Ovary (tissue), 7 donors: ENCODE measurements at regions not wholly inside any gene's neighbourhood (a gene's known extent, or its start where the extent isn't known, plus 50 kb on each side); places are given as distances from the start of the nearest gene placed in this dataset.

ENCODE experiments used
- DNase-seq, 5 donors: peaks; one replicate each; pipeline ENCODE4 v3.0.0-alpha.2; 2019 to 2020
- H3K27ac ChIP-seq, 2 donors: fragments of 200-600 bp; one replicate each; pipeline versions ENCODE4 v1.5.1 to v1.8.0; 2019 to 2022
- H3K27me3 ChIP-seq: fragments of 200-600 bp; one replicate; pipeline ENCODE4 v1.8.0; 2022
- H3K36me3 ChIP-seq: fragments of 200-600 bp; sonication (generic); one replicate; pipeline ENCODE4 v1.5.1; 2019
- H3K4me1 ChIP-seq: one replicate; pipeline ENCODE4 v1.8.1; 2013; ENCODE audit warnings: mild to moderate bottlenecking, moderate library complexity; ENCODE audit not compliant: insufficient read depth
- H3K4me3 ChIP-seq: fragments of 200-600 bp; sonication (generic); one replicate; pipeline ENCODE4 v1.5.1; 2017
- H3K9me3 ChIP-seq, 2 donors: fragments of 200-600 bp in 1 of 2; sonication (generic) in 1 of 2; one replicate each; pipeline versions ENCODE4 v1.5.1 to v1.8.1; 2013 to 2019; ENCODE audit warnings: mild to moderate bottlenecking in 1 of 2, moderate library complexity in 1 of 2
- EP300 ChIP-seq: sonication (generic); formaldehyde crosslinking; IDR thresholded peaks from one replicate; pipeline ENCODE4 v1.6.1; 2017; ENCODE audit warnings: antibody characterized with exemption
- POLR2A ChIP-seq: fragments of 450-650 bp; IDR thresholded peaks from one replicate; pipeline ENCODE4 v1.6.1; 2017; ENCODE audit warnings: antibody characterized with exemption, mild to moderate bottlenecking, moderate library complexity
- WGBS, 3 donors: extraction: QIAGEN DNeasy Blood & Tissue Kit in 1 of 3; methylation state at CpG; one replicate each; pipeline versions ENCODE4 v1.1.5 to v1.1.7; 2013 to 2017; 5-methylcytosine and 5-hydroxymethylcytosine counted together
- intact Hi-C, 4 donors: fragments of 100-400 bp; cut with DNase I; formaldehyde crosslinking; loops; one replicate each; pipeline versions ENCODE4 v1.11.0 to v1.15.1; 2022 to 2023
- TF ChIP-seq, protein P1 (sequence below), 3 donors: fragments of 450-650 bp in 2 of 3; fragments of 200-600 bp in 1 of 3; IDR thresholded peaks; one replicate each; pipeline versions ENCODE4 v1.5.1 to v1.8.0; 2016 to 2022; ENCODE audit warnings: antibody characterized with exemption in 3 of 3, mild to moderate bottlenecking in 1 of 3
- donor health status: DM: no; HTN: no; CAD: no; lungs with moderate emphysema.
- donor health status: DM: no; HTN: no; CAD: no.
- donor health status: Bipolar disorder and iron deficiency.
- donor health status: DM: no; HTN: no; CAD: no.
- donor health status: DM: yes; HTN: yes; CAD: no.

DNA sequence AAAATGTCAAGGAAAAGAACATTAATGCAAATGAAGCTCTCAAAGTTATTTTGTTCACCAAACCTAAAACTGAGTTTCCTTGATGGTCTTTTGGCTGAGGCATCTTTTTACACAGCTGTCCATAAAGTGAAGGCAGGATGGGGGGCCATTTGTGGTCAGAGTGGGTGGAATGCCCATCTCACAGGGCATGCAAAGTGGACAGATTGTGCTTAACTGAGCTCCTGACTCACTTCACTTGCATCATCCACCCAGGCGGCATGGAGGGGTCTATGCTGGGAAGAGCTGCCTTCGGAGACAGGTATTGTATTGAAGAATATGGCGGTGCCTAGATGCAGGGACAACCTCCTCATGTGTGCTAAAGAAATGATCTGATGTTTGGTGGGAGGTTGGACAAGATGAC, 905.3 kb downstream of the KCNMA1 start:
- intact Hi-C loops = no loop called here
- Histone ChIP-seq H3K9me3 (no peaks in the 10 kb centered on the region), H3K4me1 (no peaks in the 10 kb centered on the region), H3K4me3 (no peak overlapping the region), H3K27ac (no peak overlapping the region), H3K27me3 (no peaks in the 10 kb centered on the region), H3K36me3 (no peaks in the 10 kb centered on the region)
- 92 to 94% (median 93%) methylated on average over 3 of the region's 3 CpGs for WGBS, 3 donors
- DNase-seq = no peak
- no peak for TF ChIP-seq EP300
- TF ChIP-seq, protein P1, sequence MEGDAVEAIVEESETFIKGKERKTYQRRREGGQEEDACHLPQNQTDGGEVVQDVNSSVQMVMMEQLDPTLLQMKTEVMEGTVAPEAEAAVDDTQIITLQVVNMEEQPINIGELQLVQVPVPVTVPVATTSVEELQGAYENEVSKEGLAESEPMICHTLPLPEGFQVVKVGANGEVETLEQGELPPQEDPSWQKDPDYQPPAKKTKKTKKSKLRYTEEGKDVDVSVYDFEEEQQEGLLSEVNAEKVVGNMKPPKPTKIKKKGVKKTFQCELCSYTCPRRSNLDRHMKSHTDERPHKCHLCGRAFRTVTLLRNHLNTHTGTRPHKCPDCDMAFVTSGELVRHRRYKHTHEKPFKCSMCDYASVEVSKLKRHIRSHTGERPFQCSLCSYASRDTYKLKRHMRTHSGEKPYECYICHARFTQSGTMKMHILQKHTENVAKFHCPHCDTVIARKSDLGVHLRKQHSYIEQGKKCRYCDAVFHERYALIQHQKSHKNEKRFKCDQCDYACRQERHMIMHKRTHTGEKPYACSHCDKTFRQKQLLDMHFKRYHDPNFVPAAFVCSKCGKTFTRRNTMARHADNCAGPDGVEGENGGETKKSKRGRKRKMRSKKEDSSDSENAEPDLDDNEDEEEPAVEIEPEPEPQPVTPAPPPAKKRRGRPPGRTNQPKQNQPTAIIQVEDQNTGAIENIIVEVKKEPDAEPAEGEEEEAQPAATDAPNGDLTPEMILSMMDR (IDR thresholded peaks at IDR 0.05) = no peak
- no peak for TF ChIP-seq POLR2A

DNA sequence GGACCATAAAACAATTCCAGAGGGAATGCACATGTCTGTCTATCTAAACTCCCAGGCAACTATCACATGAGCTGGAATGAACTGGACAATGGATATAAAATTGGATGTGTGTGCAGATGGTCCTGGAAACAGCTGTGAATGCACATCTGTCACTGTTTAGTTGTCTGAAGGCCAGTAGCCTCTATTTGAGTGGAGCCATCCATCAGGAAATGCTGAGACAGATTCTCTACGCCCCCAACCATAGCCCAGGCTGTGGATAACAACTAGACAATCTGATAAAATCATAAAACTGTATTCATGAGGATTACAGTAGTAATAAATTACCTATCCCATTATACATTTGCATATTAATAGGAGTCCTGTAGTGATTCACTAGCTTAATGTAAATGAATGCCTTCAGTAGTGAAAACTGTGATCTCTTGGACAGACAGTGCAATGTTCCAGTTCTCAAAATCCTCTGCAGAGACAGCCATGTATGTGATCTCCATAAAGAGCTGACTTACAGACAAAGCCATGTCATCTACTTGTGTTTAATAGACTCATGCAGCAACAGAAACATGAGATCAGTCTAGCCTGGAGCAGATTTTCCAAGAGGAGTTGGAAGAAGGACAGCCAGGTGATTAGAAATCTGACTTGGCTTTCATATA, 907.6 kb downstream of the KCNMA1 start:
- Histone ChIP-seq H3K9me3 (no peaks in the 10 kb centered on the region), H3K4me3 (no peak overlapping the region), H3K4me1 (no peaks in the 10 kb centered on the region), H3K27ac (no peak overlapping the region), H3K27me3 (no peaks in the 10 kb centered on the region), H3K36me3 (no peaks in the 10 kb centered on the region)
- no peak for DNase-seq
- intact Hi-C loops = no loop called here
- 25 to 40% (median 33%) methylated on average over 1 of the region's 1 CpG for WGBS, 3 donors
- no peak for TF ChIP-seq EP300
- no peak for TF ChIP-seq POLR2A
- TF ChIP-seq, protein P1 (IDR thresholded peaks at IDR 0.05) = no peak

DNA sequence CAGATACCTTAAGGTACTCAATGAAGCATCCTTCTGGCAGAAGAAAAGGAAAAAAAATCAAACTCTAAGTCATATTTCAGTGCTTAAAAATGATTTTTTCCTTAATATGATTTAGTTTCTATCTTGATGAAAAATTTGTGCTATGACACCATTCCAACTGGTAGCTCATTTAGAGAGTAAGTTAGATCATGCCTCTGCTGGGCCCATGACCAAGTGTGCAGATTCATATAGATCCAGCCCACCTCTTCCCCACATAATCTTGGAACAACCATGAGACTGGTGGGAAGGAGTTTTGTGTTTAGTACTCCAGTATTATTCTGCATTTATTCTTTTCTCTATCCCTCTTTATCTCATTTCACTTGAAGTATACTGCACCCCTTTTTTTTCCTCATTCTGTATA, 908.3 kb downstream of the KCNMA1 start:
- Histone ChIP-seq H3K27me3 (no peaks in the 10 kb centered on the region), H3K27ac (no peak overlapping the region), H3K36me3 (no peaks in the 10 kb centered on the region), H3K9me3 (no peaks in the 10 kb centered on the region), H3K4me3 (no peak overlapping the region), H3K4me1 (no peaks in the 10 kb centered on the region)
- TF ChIP-seq EP300 (no peak), POLR2A (no peak)
- TF ChIP-seq, protein P1 (IDR thresholded peaks at IDR 0.05) = no peak
- intact Hi-C loops = no loop called here
- DNase-seq = no peak

DNA sequence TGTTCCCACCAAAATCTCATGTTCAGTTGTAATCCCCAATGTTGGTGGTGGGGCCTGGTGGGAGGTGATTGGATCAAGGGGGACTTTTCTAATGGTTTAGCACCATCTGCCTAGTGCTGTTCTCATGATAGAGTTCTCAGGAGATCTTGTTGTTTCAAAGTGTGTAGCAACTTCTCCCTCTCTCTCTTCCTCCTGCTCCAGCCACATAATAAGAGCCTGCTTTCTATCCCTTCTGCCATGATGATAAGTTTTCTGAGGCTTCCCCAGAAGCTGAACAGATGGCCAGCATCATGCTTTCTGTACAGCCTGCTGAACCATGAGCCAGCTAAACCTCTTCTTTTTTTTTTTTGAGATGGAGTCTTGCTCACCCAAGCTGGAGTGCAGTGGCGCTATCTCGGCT, 910.6 kb downstream of the KCNMA1 start:
- Histone ChIP-seq H3K36me3 (no peaks in the 10 kb centered on the region), H3K9me3 (no peaks in the 10 kb centered on the region), H3K4me3 (no peak overlapping the region), H3K27me3 (no peaks in the 10 kb centered on the region), H3K27ac (no peak overlapping the region), H3K4me1 (no peaks in the 10 kb centered on the region)
- TF ChIP-seq, protein P1 (IDR thresholded peaks at IDR 0.05) = no peak
- TF ChIP-seq POLR2A (no peak), EP300 (no peak)
- no peak for DNase-seq
- 46 to 76% (median 61%) methylated on average over 2 of the region's 2 CpGs for WGBS, 3 donors
- intact Hi-C loops = no loop called here
